Panc1 (cell line): ENCODE measurements at regions not wholly inside any gene's neighbourhood (a gene's known extent, or its start where the extent isn't known, plus 50 kb on each side); places are given as distances from the start of the nearest gene placed in this dataset.

Experiments used
- CTCF ChIP-seq: fragments of 450-650 bp; IDR thresholded peaks from 2 replicates; pipeline ENCODE4 v1.5.1; 2017; ENCODE audit warnings: mild to moderate bottlenecking
- TCF7L2 ChIP-seq: IDR thresholded peaks from 2 replicates; pipeline ENCODE4 v1.6.1; 2011; ENCODE audit warnings: mild to moderate bottlenecking, low read depth, low read length, inconsistent platforms

- TF ChIP-seq CTCF (no peak), TCF7L2 (no peak)
Observed at GRCh38 chr5:74042959-74043358, 417.0 kb downstream of the ARHGEF28 start.
